BLaER1 (cell line): ENCODE measurements at regions not wholly inside any gene's neighbourhood (a gene's known extent, or its start where the extent isn't known, plus 50 kb on each side); places are given as distances from the start of the nearest gene placed in this dataset.

Experiments used
- H3K27ac ChIP-seq: shearing (Covaris generic); formaldehyde crosslinking; 2 replicates; pipeline ENCODE4 v1.8.1; 2022
- H3K27me3 ChIP-seq: shearing (Covaris generic); formaldehyde crosslinking; 2 replicates; pipeline ENCODE4 v1.8.1; 2022
- H3K36me3 ChIP-seq: shearing (Covaris generic); formaldehyde crosslinking; 2 replicates; pipeline ENCODE4 v1.8.1; 2022
- H3K4me1 ChIP-seq: shearing (Covaris generic); formaldehyde crosslinking; 2 replicates; pipeline ENCODE4 v1.8.1; 2022
- H3K4me2 ChIP-seq: shearing (Covaris generic); formaldehyde crosslinking; 2 replicates; pipeline ENCODE4 v1.8.1; 2022
- H3K4me3 ChIP-seq: shearing (Covaris generic); formaldehyde crosslinking; 2 replicates; pipeline ENCODE4 v1.8.1; 2022
- H3K9ac ChIP-seq: shearing (Covaris generic); formaldehyde crosslinking; 2 replicates; pipeline ENCODE4 v1.8.1; 2022
- H3K9me3 ChIP-seq: shearing (Covaris generic); formaldehyde crosslinking; 2 replicates; pipeline ENCODE4 v1.8.1; 2022
- H4K20me1 ChIP-seq: shearing (Covaris generic); formaldehyde crosslinking; 2 replicates; pipeline ENCODE4 v1.8.1; 2022
- Cebpa-rat ChIP-seq: shearing (Covaris generic); IDR thresholded peaks from 2 replicates; pipeline ENCODE4 v1.8.1; 2022

DNA sequence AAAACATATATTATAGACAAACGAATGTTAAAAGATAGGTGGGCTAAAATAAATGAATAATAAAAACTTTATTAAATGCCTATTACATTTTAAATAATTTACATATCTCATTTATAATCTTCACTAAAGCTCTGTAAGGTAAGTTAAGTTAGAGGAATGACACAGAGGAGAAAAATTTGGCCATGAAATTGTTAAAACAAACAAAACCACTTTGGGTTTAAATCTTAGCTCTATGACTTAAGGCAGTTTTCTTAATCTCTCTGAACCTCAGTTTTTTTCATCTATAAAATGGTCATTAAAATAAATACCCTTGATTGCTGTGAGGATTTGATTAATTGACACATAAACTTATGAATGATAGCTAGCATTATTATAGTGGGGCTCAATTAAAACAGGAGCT lies 404.8 kb upstream of the ATP11B start:
- Histone ChIP-seq H3K9ac (no peak overlapping the region), H4K20me1 (no peaks in the 10 kb centered on the region), H3K27me3 (no peaks in the 10 kb centered on the region), H3K4me3 (no peak overlapping the region), H3K27ac (no peak overlapping the region), H3K36me3 (no peaks in the 10 kb centered on the region), H3K9me3 (no peaks in the 10 kb centered on the region), H3K4me1 (no peaks in the 10 kb centered on the region), H3K4me2 (no peak overlapping the region)
- TF ChIP-seq Cebpa-rat, result no peak

DNA sequence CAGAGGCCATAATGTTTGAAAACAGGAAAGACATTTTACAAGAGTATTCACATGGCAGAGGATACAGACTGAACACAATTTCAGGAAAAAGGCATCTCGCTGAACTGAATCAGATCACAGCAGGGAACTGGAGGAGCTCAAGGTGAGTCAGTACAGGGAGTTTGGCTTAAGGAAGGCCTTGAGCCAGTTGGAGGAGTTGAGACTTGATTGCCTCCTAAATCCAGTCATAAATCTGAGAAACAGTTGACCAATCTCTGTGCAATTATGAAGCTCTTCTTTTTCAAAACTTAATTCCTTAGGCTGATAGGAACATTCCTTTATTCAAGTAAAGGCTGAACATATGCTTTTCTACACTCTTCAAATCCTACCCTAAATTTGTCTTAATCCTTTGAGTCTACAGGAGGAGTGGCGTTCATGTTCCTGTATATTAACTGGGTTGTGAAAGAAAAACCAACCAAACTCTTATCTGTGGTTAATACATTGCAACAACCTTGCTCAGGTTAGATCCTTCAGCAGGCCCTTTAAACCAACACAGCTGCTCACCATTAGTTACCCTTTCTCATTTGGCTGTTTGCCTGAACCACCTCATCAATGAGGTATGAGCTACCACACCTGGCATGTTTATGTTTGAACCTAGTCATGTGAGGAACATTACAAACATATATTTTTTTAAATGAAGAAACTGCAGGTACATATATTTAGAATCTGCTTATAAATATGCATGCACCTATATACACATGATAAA lies 404.1 kb upstream of the ATP11B start:
- no peaks in the 10 kb centered on the region for H4K20me1 ChIP-seq
- H3K36me3 ChIP-seq, result no peaks in the 10 kb centered on the region
- H3K9me3 ChIP-seq, result no peaks in the 10 kb centered on the region
- no peaks in the 10 kb centered on the region for H3K27me3 ChIP-seq
- no peak for TF ChIP-seq Cebpa-rat
- no peak overlapping the region for H3K9ac ChIP-seq
- H3K4me3 ChIP-seq, result no peak overlapping the region
- no peak overlapping the region for H3K27ac ChIP-seq
- H3K4me2 ChIP-seq, result no peak overlapping the region
- no peaks in the 10 kb centered on the region for H3K4me1 ChIP-seq

DNA sequence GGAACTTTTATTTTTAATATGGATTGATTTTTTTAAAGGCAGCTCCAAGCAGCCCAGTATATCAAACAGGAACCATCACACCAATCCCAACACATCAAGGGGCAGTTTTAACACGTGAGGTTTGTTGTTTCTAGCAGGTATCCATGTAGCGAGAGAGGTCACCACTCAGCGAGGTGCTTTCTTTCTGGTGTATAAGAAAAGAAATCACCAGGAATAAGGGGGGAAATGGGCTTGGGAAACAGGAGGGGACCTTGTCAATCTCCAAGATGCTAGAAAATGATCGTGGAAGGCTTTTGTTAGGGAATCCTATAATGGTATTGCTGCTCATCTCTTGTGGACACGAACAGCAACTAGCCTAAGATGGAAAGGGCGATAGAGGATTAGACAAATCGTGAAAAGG lies 402.9 kb upstream of the ATP11B start:
- TF ChIP-seq Cebpa-rat, result no peak
- Histone ChIP-seq H3K9ac (no peak overlapping the region), H3K4me2 (no peak overlapping the region), H3K9me3 (no peaks in the 10 kb centered on the region), H3K4me3 (no peak overlapping the region), H3K27ac (no peak overlapping the region), H3K27me3 (no peaks in the 10 kb centered on the region), H3K36me3 (no peaks in the 10 kb centered on the region), H3K4me1 (no peaks in the 10 kb centered on the region), H4K20me1 (no peaks in the 10 kb centered on the region)

DNA sequence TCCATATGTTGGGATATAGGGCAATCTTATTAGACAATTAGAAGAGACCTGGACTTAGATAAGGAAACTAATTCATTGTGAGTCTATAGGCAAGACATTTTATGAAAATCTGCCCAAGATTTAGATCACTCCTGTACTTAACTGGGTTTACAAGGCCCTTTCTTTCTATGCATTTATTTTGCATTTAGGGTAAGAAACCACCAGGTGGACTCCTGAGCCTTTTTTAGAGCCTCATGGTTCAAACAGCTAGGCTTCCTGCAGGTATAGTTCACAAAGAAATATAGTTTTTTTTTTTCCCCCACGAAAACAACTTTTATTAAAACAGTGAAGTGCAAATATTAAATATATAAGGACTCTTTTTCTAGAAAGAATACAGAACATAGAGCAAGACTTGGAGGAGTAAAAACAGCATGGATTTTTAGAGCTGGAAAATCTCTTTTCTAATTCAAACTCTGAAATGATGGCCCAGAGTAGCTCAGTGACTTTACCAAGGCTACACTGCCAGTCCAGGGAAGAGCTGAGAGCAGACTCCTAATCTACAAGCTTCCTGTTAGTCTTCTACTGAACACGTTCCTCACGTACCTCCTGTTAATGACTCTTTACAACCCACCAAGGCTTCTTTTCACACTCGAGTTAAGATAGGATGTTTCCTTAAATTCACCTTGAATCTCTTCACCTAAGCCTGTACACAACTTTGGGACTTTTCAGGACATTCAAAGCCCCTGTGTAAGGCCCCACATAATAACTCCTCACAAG lies 400.9 kb upstream of the ATP11B start:
- no peaks in the 10 kb centered on the region for H3K36me3 ChIP-seq
- no peaks in the 10 kb centered on the region for H4K20me1 ChIP-seq
- H3K4me3 ChIP-seq, result no peak overlapping the region
- H3K27ac ChIP-seq, result no peak overlapping the region
- no peaks in the 10 kb centered on the region for H3K27me3 ChIP-seq
- H3K4me2 ChIP-seq, result no peak overlapping the region
- no peaks in the 10 kb centered on the region for H3K9me3 ChIP-seq
- no peak overlapping the region for H3K9ac ChIP-seq
- no peak for TF ChIP-seq Cebpa-rat
- no peaks in the 10 kb centered on the region for H3K4me1 ChIP-seq

DNA sequence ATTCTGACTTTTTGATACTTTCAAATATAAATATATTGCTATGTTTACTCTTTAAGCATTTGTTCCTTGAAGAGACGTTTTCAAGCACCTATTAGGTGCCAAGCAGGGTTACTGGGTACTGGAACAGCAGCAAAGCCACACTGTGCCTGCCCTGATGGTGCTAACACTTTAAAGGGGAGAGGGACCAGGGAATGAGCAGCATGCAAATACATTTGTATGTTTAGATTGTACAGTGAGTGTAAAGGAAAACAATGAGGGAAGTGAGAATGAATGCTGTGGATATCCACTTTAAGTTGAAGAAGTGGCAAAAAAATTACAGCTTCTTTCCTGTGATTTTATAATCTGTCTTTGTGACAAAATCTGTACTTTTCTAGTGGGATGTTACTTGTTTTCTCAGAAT lies 400.2 kb upstream of the ATP11B start:
- H3K4me1 ChIP-seq, result no peaks in the 10 kb centered on the region
- no peaks in the 10 kb centered on the region for H3K9me3 ChIP-seq

DNA sequence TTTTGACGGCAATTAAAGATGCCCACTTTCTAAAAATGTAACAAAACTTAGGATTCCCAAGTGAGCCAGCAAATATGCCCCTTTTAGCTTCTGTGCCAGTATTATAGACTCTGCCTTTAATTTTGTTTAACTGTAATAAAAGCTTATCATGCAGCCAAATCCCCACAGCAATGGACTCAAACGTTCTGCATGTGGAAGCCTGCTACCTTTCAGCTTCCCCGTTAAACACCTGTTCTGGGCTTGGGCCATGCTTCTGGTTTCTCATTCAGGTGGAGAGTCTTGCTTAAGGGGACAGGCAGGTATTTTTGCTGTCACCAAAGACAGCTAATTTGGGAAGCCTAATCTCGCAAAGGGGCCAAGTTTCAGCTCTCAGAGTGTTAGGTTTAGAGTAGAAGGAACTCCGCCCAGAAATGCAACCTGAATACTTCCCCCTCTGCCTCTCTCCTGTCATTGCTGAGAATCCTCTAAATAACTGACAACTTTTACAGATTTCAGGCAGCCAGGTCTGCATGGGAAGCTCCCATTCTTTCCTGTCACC lies 399.4 kb upstream of the ATP11B start:
- Histone ChIP-seq H3K4me2 (no peak overlapping the region), H3K4me3 (no peak overlapping the region), H4K20me1 (no peaks in the 10 kb centered on the region), H3K4me1 (no peaks in the 10 kb centered on the region), H3K27me3 (no peaks in the 10 kb centered on the region), H3K9ac (no peak overlapping the region), H3K9me3 (no peaks in the 10 kb centered on the region), H3K27ac (no peak overlapping the region), H3K36me3 (no peaks in the 10 kb centered on the region)
- TF ChIP-seq Cebpa-rat, result no peak

More for the DNA sequence above, 400.2 kb upstream of the ATP11B start:
- Histone ChIP-seq H3K4me2 (no peak overlapping the region), H4K20me1 (no peaks in the 10 kb centered on the region), H3K4me3 (no peak overlapping the region), H3K36me3 (no peaks in the 10 kb centered on the region), H3K9ac (no peak overlapping the region), H3K27ac (no peak overlapping the region), H3K27me3 (no peaks in the 10 kb centered on the region)
- no peak for TF ChIP-seq Cebpa-rat

DNA sequence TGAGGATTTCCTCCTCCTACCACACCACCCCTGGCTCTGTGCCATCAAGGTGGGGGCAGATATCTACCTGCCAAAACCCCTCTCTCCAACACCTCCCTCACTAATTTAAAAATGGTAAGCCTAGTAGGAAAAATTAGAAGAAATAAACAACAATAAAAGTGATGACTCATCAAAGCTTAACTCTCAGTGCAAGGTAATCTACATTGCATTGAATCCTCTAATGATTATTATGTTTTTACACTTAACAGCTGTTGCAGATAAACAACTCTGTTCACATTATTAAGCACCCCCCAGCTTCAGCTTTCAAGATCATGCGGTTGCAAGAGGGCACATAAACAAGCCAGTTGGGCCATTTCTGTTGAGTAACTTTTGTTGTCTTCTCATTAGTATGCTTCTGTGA lies 396.1 kb upstream of the ATP11B start:
- no peak overlapping the region for H3K9ac ChIP-seq
- no peak overlapping the region for H3K4me3 ChIP-seq
- no peaks in the 10 kb centered on the region for H3K27me3 ChIP-seq
- no peak for TF ChIP-seq Cebpa-rat
- no peak overlapping the region for H3K27ac ChIP-seq
- no peaks in the 10 kb centered on the region for H4K20me1 ChIP-seq
- H3K4me1 ChIP-seq, result no peaks in the 10 kb centered on the region
- H3K9me3 ChIP-seq, result no peaks in the 10 kb centered on the region
- no peaks in the 10 kb centered on the region for H3K36me3 ChIP-seq
- H3K4me2 ChIP-seq, result no peak overlapping the region

DNA sequence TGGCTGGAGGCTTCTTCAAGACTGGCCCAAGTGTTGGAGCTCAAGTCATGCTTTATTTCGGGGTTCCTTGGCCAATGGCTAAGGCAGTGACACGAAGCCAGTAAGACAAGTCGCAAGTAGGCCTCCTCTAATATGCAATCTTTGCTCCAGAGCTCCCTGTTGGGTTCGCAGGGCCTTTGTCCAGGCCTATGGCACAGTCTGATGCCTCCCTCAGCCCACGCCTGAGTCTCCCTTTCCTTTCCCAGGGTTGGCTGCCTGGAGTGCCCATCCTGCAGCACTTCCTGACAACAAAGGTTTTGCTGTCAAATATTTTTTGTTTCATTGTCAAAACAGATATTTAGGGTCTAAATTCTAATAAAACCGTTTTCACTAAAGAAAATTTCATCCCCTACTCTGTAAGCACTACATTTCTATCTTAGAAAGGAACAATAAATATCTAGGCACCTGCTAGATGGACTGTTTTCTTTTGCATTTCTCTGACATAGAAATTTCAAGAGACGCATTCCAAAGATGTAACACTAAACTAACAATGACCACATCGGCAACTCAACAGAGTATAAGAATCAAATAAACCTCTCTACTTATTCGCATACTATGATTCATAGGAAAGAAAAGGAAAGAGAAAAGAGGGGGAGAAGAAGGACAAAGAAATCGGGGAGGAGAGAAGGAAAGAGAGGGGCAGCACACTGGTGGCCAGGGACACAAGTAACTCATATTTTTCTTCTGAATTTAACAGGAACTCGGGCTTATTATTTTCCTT lies 393.1 kb upstream of the ATP11B start:
- Histone ChIP-seq H4K20me1 (no peaks in the 10 kb centered on the region), H3K36me3 (no peaks in the 10 kb centered on the region), H3K4me3 (no peak overlapping the region), H3K9ac (no peak overlapping the region), H3K4me1 (no peaks in the 10 kb centered on the region), H3K9me3 (no peaks in the 10 kb centered on the region), H3K27ac (no peak overlapping the region), H3K4me2 (no peak overlapping the region), H3K27me3 (no peaks in the 10 kb centered on the region)
- TF ChIP-seq Cebpa-rat, result no peak

DNA sequence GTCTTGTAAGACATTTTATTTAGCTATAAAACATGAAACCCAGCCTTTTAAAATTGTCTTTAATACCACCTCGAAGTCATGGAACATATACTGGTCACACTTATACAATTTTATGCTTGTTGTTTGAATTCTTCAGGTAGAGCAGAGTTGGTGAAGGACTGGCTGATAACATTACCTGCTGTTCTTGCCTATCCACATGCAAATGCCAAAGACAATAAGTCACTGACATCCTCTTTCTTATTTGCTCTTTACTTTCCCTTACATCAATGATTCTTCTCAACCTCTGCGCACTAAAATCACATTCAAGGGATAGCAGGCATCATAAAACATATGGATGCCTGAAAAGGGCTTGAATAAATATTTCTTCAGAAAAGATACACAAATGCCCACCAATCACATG lies 392.5 kb upstream of the ATP11B start:
- no peaks in the 10 kb centered on the region for H4K20me1 ChIP-seq
- no peaks in the 10 kb centered on the region for H3K27me3 ChIP-seq
- H3K4me2 ChIP-seq, result no peak overlapping the region
- H3K36me3 ChIP-seq, result no peaks in the 10 kb centered on the region
- H3K27ac ChIP-seq, result no peak overlapping the region
- H3K4me1 ChIP-seq, result peaks cover 4% of the 10 kb centered on the region
- H3K4me3 ChIP-seq, result no peak overlapping the region
- no peaks in the 10 kb centered on the region for H3K9me3 ChIP-seq
- no peak overlapping the region for H3K9ac ChIP-seq
- TF ChIP-seq Cebpa-rat, result no peak

DNA sequence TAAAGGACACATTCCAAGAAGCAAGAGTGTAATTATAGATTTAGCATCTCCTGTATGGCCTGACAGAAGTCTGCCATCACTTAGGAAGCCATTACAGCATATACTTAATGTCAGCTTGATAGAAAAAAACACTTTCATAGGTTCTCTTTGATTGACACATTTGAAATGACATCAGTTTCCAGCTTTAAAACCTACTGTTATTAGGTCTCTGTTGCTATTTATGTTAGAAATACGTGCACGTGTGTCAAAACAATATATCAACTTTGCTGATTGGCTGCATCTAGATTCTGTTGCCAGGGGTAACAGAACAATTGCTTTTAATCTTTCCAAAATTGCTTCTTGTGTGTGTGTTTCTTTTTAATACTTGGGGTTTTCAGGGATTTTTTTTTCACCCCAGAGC lies 389.3 kb upstream of the ATP11B start:
- Histone ChIP-seq H3K4me3 (no peak overlapping the region), H3K4me2 (no peak overlapping the region), H3K27me3 (no peaks in the 10 kb centered on the region), H3K4me1 (peaks cover 7% of the 10 kb centered on the region), H3K9me3 (no peaks in the 10 kb centered on the region), H3K9ac (no peak overlapping the region), H3K36me3 (no peaks in the 10 kb centered on the region), H4K20me1 (no peaks in the 10 kb centered on the region), H3K27ac (no peak overlapping the region)
- TF ChIP-seq Cebpa-rat, result no peak
